Endothelial cell of umbilical vein (primary cell): ENCODE measurements at regions not wholly inside any gene's neighbourhood (a gene's known extent, or its start where the extent isn't known, plus 50 kb on each side); places are given as distances from the start of the nearest gene placed in this dataset.

Experiments
- BruUV-seq: library from RNA; stranded (reverse); fragments of 400-500 nt; replicated peaks from 2 replicates; lab custom pipeline; 2021; lab: Mats Ljungman, UMichigan
- CTCF ChIA-PET: fragments of 300-600, 350-600 bp; sonication (Branson Sonifier 250); formaldehyde crosslinking; loops from one replicate; lab custom pipeline; 2021; ENCODE audit warnings: antibody characterized with exemption, inconsistent platforms; lab: Charles Lee
- POLR2A ChIA-PET: fragments of 300-600, 350-600 bp; sonication (Branson Sonifier 250); formaldehyde crosslinking; loops from one replicate; lab custom pipeline; 2021; ENCODE audit warnings: antibody characterized with exemption, inconsistent platforms; lab: Charles Lee
- DNase-seq: peaks from one replicate; pipeline ENCODE4 v3.0.0-alpha.2; 2011; ENCODE audit warnings: low read depth, low spot score
- FAIRE-seq: peaks from 2 replicates; lab custom pipeline; 2011; peaks lifted over from hg19 to GRCh38; lab: Jason Lieb, UNC
- H2AFZ ChIP-seq: 2 replicates; pipeline ENCODE4 v1.6.0; 2012; ENCODE audit warnings: low read depth, low read length, control low read depth, inconsistent platforms
- H3K27ac ChIP-seq: 2 replicates; pipeline ENCODE4 v1.5.1; 2011; ENCODE audit warnings: low read depth, mild to moderate bottlenecking, control low read depth, low read length, moderate library complexity; ENCODE audit not compliant: insufficient read depth
- H3K27me3 ChIP-seq, 2 experiments: 2 replicates each; pipeline versions ENCODE4 v1.6.0 to v1.6.1; 2011; ENCODE audit warnings: low read length in 2 of 2, mixed read lengths in 1 of 2; ENCODE audit not compliant: control insufficient read depth in 2 of 2, insufficient read depth in 2 of 2
- H3K36me3 ChIP-seq, 2 experiments: 2 replicates in 1 of 2; 3 replicates in 1 of 2; pipeline ENCODE4 v1.5.1; 2011; ENCODE audit warnings: low read length in 2 of 2, mild to moderate bottlenecking in 1 of 2, moderate library complexity in 1 of 2; ENCODE audit not compliant: control insufficient read depth in 2 of 2, insufficient read depth in 2 of 2; ENCODE audit errors: extremely low read depth in 1 of 2
- H3K4me1 ChIP-seq: 3 replicates; pipeline ENCODE4 v1.5.1; 2011; ENCODE audit warnings: mild to moderate bottlenecking, low read length; ENCODE audit not compliant: control insufficient read depth, insufficient read depth; ENCODE audit errors: extremely low read depth
- H3K4me2 ChIP-seq: 2 replicates; pipeline ENCODE4 v1.6.1; 2011; ENCODE audit warnings: low read length, control low read depth, mixed read lengths; ENCODE audit not compliant: insufficient read depth
- H3K4me3 ChIP-seq, 3 experiments: fragments of 200-600 bp in 1 of 3; sonication (generic), shearing (Covaris generic) in 1 of 3; replicated peaks in 1 of 3; 2 replicates each; pipeline ENCODE4 v1.5.1; 2011 to 2016; ENCODE audit warnings: control low read depth in 3 of 3, low read length in 3 of 3, mild to moderate bottlenecking in 2 of 3, inconsistent platforms in 1 of 3, low read depth in 1 of 3, moderate library complexity in 1 of 3; ENCODE audit not compliant: insufficient read depth in 1 of 3
- H3K79me2 ChIP-seq: 2 replicates; pipeline ENCODE4 v1.6.0; 2012; ENCODE audit warnings: low read length, inconsistent platforms; ENCODE audit not compliant: control insufficient read depth, insufficient read depth
- H3K9ac ChIP-seq: replicated peaks from 2 replicates; pipeline ENCODE3; 2011; ENCODE audit warnings: low read length, control low read depth; ENCODE audit not compliant: insufficient read depth; ENCODE audit errors: extremely low read depth
- H3K9me1 ChIP-seq: replicated peaks from 3 replicates; pipeline ENCODE4 v1.6.0; 2011; ENCODE audit warnings: mild to moderate bottlenecking, low read length; ENCODE audit not compliant: control insufficient read depth, insufficient read depth; ENCODE audit errors: extremely low read depth
- H3K9me3 ChIP-seq: replicated peaks from 2 replicates; pipeline ENCODE4 v1.5.1; 2012; ENCODE audit warnings: low read length, inconsistent platforms; ENCODE audit not compliant: control insufficient read depth, insufficient read depth
- H4K20me1 ChIP-seq: replicated peaks from 2 replicates; pipeline ENCODE3; 2011; ENCODE audit warnings: mild to moderate bottlenecking, low read length; ENCODE audit not compliant: control insufficient read depth, insufficient read depth; ENCODE audit errors: extremely low read depth
- CTCF ChIP-seq, 2 donors: IDR thresholded peaks; 1 replicate in 1 of 2; 2 replicates in 1 of 2; pipeline ENCODE4 v1.5.1; 2011; ENCODE audit warnings: low read length in 2 of 2, mild to moderate bottlenecking in 2 of 2, moderate library complexity in 2 of 2, control low read depth in 1 of 2, inconsistent platforms in 1 of 2, low read depth in 1 of 2; ENCODE audit not compliant: insufficient read depth in 1 of 2; ENCODE audit errors: extremely low read depth in 1 of 2
- EZH2 ChIP-seq: IDR thresholded peaks from 2 replicates; pipeline ENCODE4 v1.6.1; 2012; ENCODE audit warnings: borderline replicate concordance, low read depth, mild to moderate bottlenecking, moderate library complexity, low read length, inconsistent platforms; ENCODE audit not compliant: severe bottlenecking
- FOS ChIP-seq: IDR thresholded peaks from 2 replicates; pipeline ENCODE4 v1.6.1; 2011; ENCODE audit warnings: mild to moderate bottlenecking, low read length, moderate library complexity, borderline replicate concordance; ENCODE audit not compliant: insufficient read depth
- GATA2 ChIP-seq: IDR thresholded peaks from 2 replicates; pipeline ENCODE4 v1.7.0; 2011; ENCODE audit warnings: low read depth, mild to moderate bottlenecking, moderate library complexity, mixed read lengths, low read length; ENCODE audit not compliant: insufficient read length, insufficient read depth
- JUN ChIP-seq: IDR thresholded peaks from 2 replicates; pipeline ENCODE4 v1.6.1; 2011; ENCODE audit warnings: borderline replicate concordance, low read depth; ENCODE audit not compliant: insufficient read length, insufficient read depth
- MAX ChIP-seq: IDR thresholded peaks from 2 replicates; pipeline ENCODE4 v1.6.1; 2011; ENCODE audit not compliant: insufficient read depth, insufficient read length
- MYC ChIP-seq: IDR thresholded peaks from one replicate; pipeline ENCODE4 v1.6.1; 2011; ENCODE audit warnings: mild to moderate bottlenecking, low read depth, low read length
- POLR2A ChIP-seq: IDR thresholded peaks from 2 replicates; pipeline ENCODE4 v1.6.1; 2012; ENCODE audit warnings: low read depth, mild to moderate bottlenecking, control low read depth, low read length
- POLR2AphosphoS5 ChIP-seq: IDR thresholded peaks from 2 replicates; pipeline ENCODE4 v1.6.1; 2012; ENCODE audit warnings: low read depth, mild to moderate bottlenecking, control low read depth, low read length, moderate library complexity; ENCODE audit not compliant: insufficient read depth
- dilution Hi-C: fragments of 300-500 bp; cut with MboI; formaldehyde crosslinking; loops from one replicate; pipeline ENCODE4 v1.15.0; 2019; ENCODE audit warnings: low sequenced_read_pairs; ENCODE audit not compliant: extremely low pct_ligation_motif_present
- intact Hi-C: fragments of 100-400 bp; cut with micrococcal nuclease; formaldehyde crosslinking; loops from one replicate; pipeline ENCODE4 v1.10.0; 2022

GRCh38 chr3:81434161-81434560 is 327.3 kb downstream of the GBE1 start:
- dilution Hi-C loops (no loop called here), intact Hi-C loops (no loop called here)
- H3K4me2 ChIP-seq, result no peak overlapping the region
- peak overlapping the region; percentile 36 for H2AFZ ChIP-seq
- CTCF ChIA-PET, result no interaction called here
- no peaks in the 10 kb centered on the region for H3K9me3 ChIP-seq
- H3K4me3 ChIP-seq, result no peak overlapping the region
- FAIRE-seq, result no peak
- no peaks in the 10 kb centered on the region for H3K79me2 ChIP-seq
- no TSS peak for BruUV-seq
- H4K20me1 ChIP-seq, result no peaks in the 10 kb centered on the region
- no peaks in the 10 kb centered on the region for H3K9me1 ChIP-seq
- TF ChIP-seq MYC (no peak), POLR2A (no peak), MAX (no peak), CTCF (IDR thresholded peaks at IDR 0.05; ENCODE audit: extremely low read depth in 1 of 2, insufficient read depth in 1 of 2, low read depth in 1 of 2, low read length in 2 of 2) (no peak), EZH2 (no peak), POLR2AphosphoS5 (no peak), FOS (no peak), JUN (no peak), GATA2 (no peak)
- POLR2A ChIA-PET, result no interaction called here
- no peak overlapping the region for H3K9ac ChIP-seq
- H3K27ac ChIP-seq, result no peak overlapping the region
- H3K4me1 ChIP-seq, result no peaks in the 10 kb centered on the region
- H3K27me3 ChIP-seq, result no peaks in the 10 kb centered on the region
- H3K36me3 ChIP-seq, result no peaks in the 10 kb centered on the region
- DNase-seq, result no peak
